ENCODE measurements at regions not wholly inside any gene's neighbourhood (a gene's known extent, or its start where the extent isn't known, plus 50 kb on each side); places are given as distances from the start of the nearest gene placed in this dataset.

- Histone ChIP-seq H3K9me3 (replicated peaks; ENCODE audit: control insufficient read depth, insufficient read depth, low read depth, low read length) (no peaks in the 10 kb centered on the region), H3K36me3 (ENCODE audit: control insufficient read depth, insufficient read depth, low read length) (no peaks in the 10 kb centered on the region), H3K4me3 (no peak overlapping the region), H3K27ac (ENCODE audit: extremely low read depth, low read depth, low read length) (no peak overlapping the region), H4K20me1 (replicated peaks; ENCODE audit: control insufficient read depth, insufficient read depth, low read length) (no peaks in the 10 kb centered on the region), H2AFZ (ENCODE audit: low read depth, low read length) (no peak overlapping the region), H3K27me3 (ENCODE audit: control insufficient read depth in 2 of 2, insufficient read depth in 2 of 2, low read length in 2 of 2) (no peaks in the 10 kb centered on the region), H3K4me2 (ENCODE audit: insufficient read depth, low read length) (no peak overlapping the region), H3K9ac (ENCODE audit: insufficient read depth in 1 of 2, low read depth in 2 of 2, low read length in 2 of 2) (no peak overlapping the region), H3K79me2 (ENCODE audit: control insufficient read depth, insufficient read depth, low read length) (no peaks in the 10 kb centered on the region), H3K4me1 (replicated peaks in 1 of 2; ENCODE audit: control insufficient read depth in 2 of 2, insufficient read depth in 2 of 2, low read length in 2 of 2) (no peaks in the 10 kb centered on the region), H3K9me1 (ENCODE audit: control insufficient read depth, insufficient read depth, low read length) (no peaks in the 10 kb centered on the region)
- CTCF ChIA-PET (ENCODE audit: low intra/inter-chr PET ratio) = no interaction called here
- DNase-seq (ENCODE audit: extremely low read depth in 1 of 4, low spot score in 3 of 4) (no peak), ATAC-seq (no peak), FAIRE-seq (no peak)
- in situ Hi-C loops (cut with MboI) = no loop called here
- intact Hi-C loops (cut with micrococcal nuclease) = no loop called here
- 0% methylated on average over 2 of the region's 2 CpGs for WGBS (ENCODE audit: insufficient coverage, low coverage, missing lambda C conversion rate)
- no TSS peak for BruUV-seq (replicated peaks)
- no peak for TF ChIP-seq ZNF444 (CRISPR knock-in tag; IDR thresholded peaks at IDR 0.05)
- no peak for TF ChIP-seq NUFIP1 (IDR thresholded peaks at IDR 0.05; ENCODE audit: partially characterized antibody)
- no peak for TF ChIP-seq ZBTB49 (CRISPR knock-in tag; IDR thresholded peaks at IDR 0.05; ENCODE audit: borderline replicate concordance)
- TF ChIP-seq PRPF4 (IDR thresholded peaks at IDR 0.05; ENCODE audit: insufficient read depth, low read depth, low read length, poor library complexity, severe bottlenecking) = no peak
- no peak for TF ChIP-seq EZH2 (IDR thresholded peaks at IDR 0.05; ENCODE audit: borderline replicate concordance, low read depth, low read length)
- TF ChIP-seq CREB1 (IDR thresholded peaks at IDR 0.05) = no peak
- TF ChIP-seq CREB1 (CRISPR knock-in tag; IDR thresholded peaks at IDR 0.05) = no peak
- no peak for TF ChIP-seq NRF1 (conservative IDR thresholded peaks at IDR 0.05 in 1 of 2, IDR thresholded peaks at IDR 0.05 in 1 of 2)
- POLR2A ChIA-PET = no interaction called here
These were observed 220.0 kb downstream of the RASSF9 start for GRCh38 chr12:85616201-85616600.

All from K562 (cell line).